ENCODE measurements at regions not wholly inside any gene's neighbourhood (a gene's known extent, or its start where the extent isn't known, plus 50 kb on each side); places are given as distances from the start of the nearest gene placed in this dataset.

GRCh38 chr17:69871318-69871717, 203.7 kb upstream of the KCNJ16 start:
- DNase-seq (ENCODE audit: low spot score) = no peak
- CTCF ChIA-PET = interaction anchor here (0.7 to 1.1 kb wide), 2 partner anchors 14 to 34 kb away, joined by 3 to 4 read pairs; no protein-coding TSS in a partner anchor
- no peak overlapping the region for H3K27ac ChIP-seq
- no peak for TF ChIP-seq CTCF (conservative IDR thresholded peaks at IDR 0.05; ENCODE audit: low read depth)
- POLR2A ChIA-PET (ENCODE audit: low non-redundant PET) = no interaction called here

- no peak for DNase-seq (ENCODE audit: low spot score)
- no peak for TF ChIP-seq CTCF (conservative IDR thresholded peaks at IDR 0.05; ENCODE audit: low read depth)
- POLR2A ChIA-PET (ENCODE audit: low non-redundant PET) = no interaction called here
- CTCF ChIA-PET = no interaction called here
- no peak overlapping the region for H3K27ac ChIP-seq
Measured at GRCh38 chr17:69872675-69873262, 202.3 kb upstream of the KCNJ16 start.

GRCh38 chr17:69874175-69874670, 200.8 kb upstream of the KCNJ16 start:
- CTCF ChIA-PET = interaction anchor here (0.7 kb wide), 1 partner anchor 86 kb away, joined by 3 read pairs; no protein-coding TSS in a partner anchor
- DNase-seq (ENCODE audit: low spot score) = peak; percentile 48

DNA sequence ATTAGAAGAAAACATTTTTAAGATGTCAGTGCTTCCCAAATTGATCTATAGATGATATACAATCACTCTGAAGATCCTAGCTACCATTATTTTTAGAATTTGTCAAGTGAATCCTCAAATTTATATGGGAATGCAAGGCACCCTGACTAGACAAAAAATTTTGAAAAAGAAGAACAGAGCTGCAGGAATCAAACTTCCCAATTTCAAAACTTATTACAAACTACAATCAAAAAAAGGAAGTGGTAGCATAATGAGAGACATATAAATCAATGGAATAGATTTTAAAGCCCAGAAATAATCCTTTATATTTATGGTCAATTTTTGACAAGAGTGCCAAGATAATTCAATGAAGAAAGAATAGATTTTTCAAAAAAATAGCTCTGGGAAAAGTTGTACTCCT, 198.3 kb upstream of the KCNJ16 start:
- ChIA-PET CTCF (no interaction called here), POLR2A (ENCODE audit: low non-redundant PET) (no interaction called here)
- no peak for DNase-seq (ENCODE audit: low spot score)
- H3K27ac ChIP-seq = no peak overlapping the region
- TF ChIP-seq CTCF (conservative IDR thresholded peaks at IDR 0.05; ENCODE audit: low read depth) = no peak

More at GRCh38 chr17:69874175-69874670, 200.8 kb upstream of the KCNJ16 start:
- TF ChIP-seq CTCF (conservative IDR thresholded peaks at IDR 0.05; ENCODE audit: low read depth) = no peak
- no peak overlapping the region for H3K27ac ChIP-seq
- POLR2A ChIA-PET (ENCODE audit: low non-redundant PET) = no interaction called here

GRCh38 chr17:69878661-69879060, 196.4 kb upstream of the KCNJ16 start:
- TF ChIP-seq CTCF (conservative IDR thresholded peaks at IDR 0.05; ENCODE audit: low read depth) = no peak
- POLR2A ChIA-PET (ENCODE audit: low non-redundant PET) = no interaction called here
- no peak overlapping the region for H3K27ac ChIP-seq
- DNase-seq (ENCODE audit: low spot score) = no peak
- CTCF ChIA-PET = interaction anchor here (0.6 kb wide), 1 partner anchor 1404 kb away, joined by 4 read pairs; no protein-coding TSS in a partner anchor

GRCh38 chr17:69879576-69879975, 195.4 kb upstream of the KCNJ16 start:
- no peak overlapping the region for H3K27ac ChIP-seq
- DNase-seq (ENCODE audit: low spot score) = no peak
- CTCF ChIA-PET = interaction anchor here (0.6 to 0.7 kb wide), 2 partner anchors 82 to 264 kb away, joined by 3 to 5 read pairs; no protein-coding TSS in a partner anchor
- POLR2A ChIA-PET (ENCODE audit: low non-redundant PET) = no interaction called here
- no peak for TF ChIP-seq CTCF (conservative IDR thresholded peaks at IDR 0.05; ENCODE audit: low read depth)

Measured in RWPE1 (cell line).